NCI-H524 treated with DMSO at 0.1 percent for 48 hours (cell line): ENCODE measurements at regions not wholly inside any gene's neighbourhood (a gene's known extent, or its start where the extent isn't known, plus 50 kb on each side); places are given as distances from the start of the nearest gene placed in this dataset.

Experiments
- DNase-seq: peaks from one replicate; lab custom pipeline; 2025; lab: John Stamatoyannopoulos, UW

- no peak for DNase-seq
Measured at GRCh38 chr2:34098256-34098655, 499.2 kb upstream of the FAM98A start.

- no peak for DNase-seq
Measured at GRCh38 chr2:34096562-34097171, 497.6 kb upstream of the FAM98A start.

GRCh38 chr2:34093790-34094189 lies 494.7 kb upstream of the FAM98A start:
- no peak for DNase-seq

GRCh38 chr2:34070196-34070595 lies 471.1 kb upstream of the FAM98A start:
- no peak for DNase-seq

GRCh38 chr2:34069604-34070003 lies 470.5 kb upstream of the FAM98A start:
- DNase-seq, result no peak

GRCh38 chr2:34050413-34050812 lies 451.3 kb upstream of the FAM98A start:
- DNase-seq, result no peak

GRCh38 chr2:34045101-34045655 lies 446.1 kb upstream of the FAM98A start:
- DNase-seq, result no peak

GRCh38 chr2:34037886-34038285 lies 438.8 kb upstream of the FAM98A start:
- DNase-seq, result no peak

- DNase-seq, result no peak
Measured at GRCh38 chr2:34037157-34037556, 438.1 kb upstream of the FAM98A start.

- DNase-seq, result no peak
Measured at GRCh38 chr2:34031097-34031496, 432.0 kb upstream of the FAM98A start.

- DNase-seq, result no peak
Measured at GRCh38 chr2:34030273-34030672, 431.2 kb upstream of the FAM98A start.

GRCh38 chr2:34029073-34029472 lies 430.0 kb upstream of the FAM98A start:
- no peak for DNase-seq

- DNase-seq, result no peak
Measured at GRCh38 chr2:34025196-34025595, 426.1 kb upstream of the FAM98A start.

GRCh38 chr2:34012715-34013302 lies 413.7 kb upstream of the FAM98A start:
- no peak for DNase-seq

GRCh38 chr2:34011684-34012083 lies 412.6 kb upstream of the FAM98A start:
- no peak for DNase-seq

- no peak for DNase-seq
Measured at GRCh38 chr2:34005901-34006300, 406.8 kb upstream of the FAM98A start.

GRCh38 chr2:34004936-34005335 lies 405.8 kb upstream of the FAM98A start:
- no peak for DNase-seq

- DNase-seq, result no peak
Measured at GRCh38 chr2:34003795-34004194, 404.7 kb upstream of the FAM98A start.

- DNase-seq, result no peak
Measured at GRCh38 chr2:34001557-34001956, 402.5 kb upstream of the FAM98A start.

GRCh38 chr2:33984131-33984530 lies 385.0 kb upstream of the FAM98A start:
- no peak for DNase-seq

- no peak for DNase-seq
Measured at GRCh38 chr2:33978471-33978870, 379.4 kb upstream of the FAM98A start.

- no peak for DNase-seq
Measured at GRCh38 chr2:33975498-33975897, 376.4 kb upstream of the FAM98A start.

- DNase-seq, result no peak
Measured at GRCh38 chr2:33967103-33967502, 368.0 kb upstream of the FAM98A start.

GRCh38 chr2:33958591-33958990 lies 359.5 kb upstream of the FAM98A start:
- DNase-seq, result no peak
